ENCODE measurements at regions not wholly inside any gene's neighbourhood (a gene's known extent, or its start where the extent isn't known, plus 50 kb on each side); places are given as distances from the start of the nearest gene placed in this dataset.

DNA sequence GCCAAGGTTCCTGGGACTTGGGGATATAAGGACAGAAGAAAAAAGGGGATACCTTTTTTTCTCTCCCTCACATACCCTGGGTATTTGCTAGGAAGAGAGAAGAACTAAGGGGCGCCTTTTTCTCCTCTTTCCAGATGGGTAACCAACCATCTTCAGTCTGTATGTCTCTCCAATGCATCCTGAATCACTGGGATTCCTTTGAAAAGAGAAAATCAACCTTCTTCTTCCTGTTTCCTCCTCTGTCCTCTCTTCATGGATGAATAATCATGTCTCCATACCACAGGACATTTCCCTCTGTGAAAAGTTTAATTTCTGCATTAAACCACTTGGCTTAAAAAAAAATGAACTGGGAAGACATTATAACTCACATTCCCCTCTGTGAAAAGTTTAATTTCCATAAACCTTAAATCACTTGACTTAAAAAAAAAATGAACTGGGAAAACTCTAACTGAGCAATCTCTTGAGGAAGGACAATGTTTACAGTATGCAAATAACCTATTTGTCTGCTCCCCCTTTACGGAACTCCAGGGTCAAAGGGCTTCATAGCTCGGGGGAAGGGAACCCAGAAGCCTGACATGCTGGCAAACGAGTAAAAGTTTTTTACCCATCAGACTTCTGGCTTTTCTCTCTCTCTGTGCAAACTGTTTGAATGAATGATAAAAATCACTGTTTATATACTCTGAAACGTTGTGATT is 56.7 kb upstream of the FAM98A start:
- DNase-seq (ENCODE audit: extremely low read depth, insufficient read length): no peak
- no peaks in the 10 kb centered on the region for H3K36me3 ChIP-seq (ENCODE audit: control insufficient read depth, insufficient read depth, low read length)
- no peaks in the 10 kb centered on the region for H3K27me3 ChIP-seq (replicated peaks; ENCODE audit: control insufficient read depth, insufficient read depth, low read length)
- no peak overlapping the region for H3K4me3 ChIP-seq (replicated peaks; ENCODE audit: low read depth, low read length)
- TF ChIP-seq CTCF (IDR thresholded peaks at IDR 0.05; ENCODE audit: insufficient read depth, low read length, poor library complexity, severe bottlenecking): no peak

DNA sequence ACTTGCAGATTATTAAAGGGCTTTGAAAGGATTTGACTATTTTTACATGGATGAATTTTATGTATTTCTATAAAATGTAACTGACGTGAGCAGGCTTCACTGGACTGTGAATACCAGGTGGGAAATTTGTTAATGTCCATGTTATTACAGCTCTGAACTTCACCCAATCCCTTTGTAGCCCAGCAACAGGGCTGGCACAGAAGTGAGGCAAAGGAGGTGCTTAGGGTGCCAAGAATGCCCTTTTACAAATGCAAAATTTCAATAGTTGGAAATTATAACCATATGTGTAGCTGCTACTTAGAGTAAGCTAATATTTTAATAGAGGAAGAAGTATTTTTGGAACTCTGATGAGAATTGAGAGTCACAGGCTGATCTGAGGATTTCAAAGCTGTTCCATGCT is 53.7 kb upstream of the FAM98A start:
- TF ChIP-seq CTCF (IDR thresholded peaks at IDR 0.05; ENCODE audit: insufficient read depth, low read length, poor library complexity, severe bottlenecking): no peak
- H3K36me3 ChIP-seq (ENCODE audit: control insufficient read depth, insufficient read depth, low read length): no peaks in the 10 kb centered on the region
- H3K4me3 ChIP-seq (replicated peaks; ENCODE audit: low read depth, low read length): no peak overlapping the region
- no peaks in the 10 kb centered on the region for H3K27me3 ChIP-seq (replicated peaks; ENCODE audit: control insufficient read depth, insufficient read depth, low read length)
- DNase-seq (ENCODE audit: extremely low read depth, insufficient read length): no peak

- no peaks in the 10 kb centered on the region for H3K27me3 ChIP-seq (replicated peaks; ENCODE audit: control insufficient read depth, insufficient read depth, low read length)
- H3K36me3 ChIP-seq (ENCODE audit: control insufficient read depth, insufficient read depth, low read length): no peaks in the 10 kb centered on the region
- DNase-seq (ENCODE audit: extremely low read depth, insufficient read length): no peak
- H3K4me3 ChIP-seq (replicated peaks; ENCODE audit: low read depth, low read length): no peak overlapping the region
- no peak for TF ChIP-seq CTCF (IDR thresholded peaks at IDR 0.05; ENCODE audit: insufficient read depth, low read length, poor library complexity, severe bottlenecking)
These were observed 51.1 kb upstream of the FAM98A start for GRCh38 chr2:33650171-33650570.

Measured in GM06990 (cell line).